B cell (primary cell): ENCODE measurements at regions not wholly inside any gene's neighbourhood (a gene's known extent, or its start where the extent isn't known, plus 50 kb on each side); places are given as distances from the start of the nearest gene placed in this dataset.
"Not testable (repeated sequence)": the region's sequence is repeated elsewhere in the genome, so short reads cannot be mapped to it uniquely, and the experiment has no call there.

Experiments
- ATAC-seq: fragments of 200-7000 bp; cut with Tn5 transposase; one replicate; pipeline ENCODE4 v1.10.0; 2021; ENCODE audit warnings: low read depth, mild to moderate bottlenecking, moderate number of reproducible peaks, moderate library complexity
- CTCF ChIA-PET: fragments of 350-600 bp; sonication (Branson Sonifier 250); formaldehyde crosslinking; loops from one replicate; lab custom pipeline; 2021; ENCODE audit warnings: antibody characterized with exemption, inconsistent platforms; lab: Charles Lee
- POLR2A ChIA-PET: fragments of 350-600 bp; sonication (Branson Sonifier 250); formaldehyde crosslinking; loops from one replicate; lab custom pipeline; 2021; ENCODE audit warnings: antibody characterized with exemption; lab: Charles Lee
- DNase-seq: peaks from one replicate; pipeline ENCODE4 v3.0.0; 2013
- H2AFZ ChIP-seq: 2 replicates; pipeline ENCODE4 v1.6.1; 2012; ENCODE audit warnings: mild to moderate bottlenecking, low read depth, low read length; ENCODE audit not compliant: insufficient read depth, poor library complexity, severe bottlenecking
- H3K27ac ChIP-seq, 2 donors: 1 replicate in 1 of 2; 2 replicates in 1 of 2; pipeline ENCODE4 v1.5.1; 2012 to 2013; ENCODE audit warnings: low read length in 2 of 2, mild to moderate bottlenecking in 2 of 2, moderate library complexity in 1 of 2
- H3K27me3 ChIP-seq, 4 experiments: fragments of 200-600 bp in 1 of 4; sonication (generic) in 1 of 4; replicated peaks in 1 of 4; 1 replicate in 2 of 4; 2 replicates in 2 of 4; pipeline versions ENCODE4 v1.6.1 to v1.7.0; 2013 to 2016; ENCODE audit warnings: low read length in 3 of 4, mild to moderate bottlenecking in 2 of 4, mixed read lengths in 1 of 4, moderate library complexity in 1 of 4; ENCODE audit not compliant: insufficient read depth in 4 of 4, control insufficient read depth in 3 of 4; ENCODE audit errors: control extremely low read depth in 1 of 4
- H3K36me3 ChIP-seq, 2 experiments: replicated peaks in 1 of 2; 1 replicate in 1 of 2; 2 replicates in 1 of 2; pipeline versions ENCODE4 v1.6.1 to v1.7.1; 2013; ENCODE audit warnings: low read length in 1 of 2; ENCODE audit not compliant: insufficient read depth in 2 of 2, control insufficient read depth in 1 of 2; ENCODE audit errors: control extremely low read depth in 1 of 2, extremely low read depth in 1 of 2
- H3K4me1 ChIP-seq, 2 donors: fragments of 200-600 bp in 1 of 2; sonication (generic) in 1 of 2; 1 replicate in 1 of 2; 2 replicates in 1 of 2; pipeline versions ENCODE4 v1.5.1 to v1.6.1; 2013 to 2017; ENCODE audit warnings: low read length in 2 of 2; ENCODE audit not compliant: control insufficient read depth in 2 of 2, insufficient read depth in 2 of 2
- H3K4me2 ChIP-seq: replicated peaks from 2 replicates; pipeline ENCODE3; 2012; ENCODE audit warnings: mild to moderate bottlenecking, low read depth, low read length; ENCODE audit not compliant: poor library complexity, severe bottlenecking
- H3K4me3 ChIP-seq, 5 experiments: fragments of 200-600 bp in 1 of 5; sonication (generic) in 1 of 5; 1 replicate in 3 of 5; 2 replicates in 2 of 5; pipeline versions ENCODE4 v1.5.1 to v1.7.0; 2011 to 2016; ENCODE audit warnings: low read length in 4 of 5, mild to moderate bottlenecking in 4 of 5, low read depth in 2 of 5, control low read depth in 1 of 5, moderate library complexity in 1 of 5; ENCODE audit not compliant: insufficient read depth in 1 of 5; ENCODE audit errors: control extremely low read depth in 1 of 5, extremely low read depth in 1 of 5
- H3K79me2 ChIP-seq: fragments of 200-600 bp; sonication (generic); one replicate; pipeline ENCODE4 v1.6.0; 2016; ENCODE audit warnings: low read length; ENCODE audit not compliant: control insufficient read depth, insufficient read depth
- H3K9ac ChIP-seq: fragments of 200-600 bp; sonication (generic); 2 replicates; pipeline ENCODE4 v1.6.1; 2017; ENCODE audit warnings: mild to moderate bottlenecking, low read length, moderate library complexity
- H3K9me3 ChIP-seq, 3 donors: one replicate each; pipeline versions ENCODE4 v1.6.1 to v1.7.1; 2013; ENCODE audit warnings: low read length in 2 of 3; ENCODE audit not compliant: control insufficient read depth in 2 of 3, insufficient read depth in 1 of 3; ENCODE audit errors: control extremely low read depth in 1 of 3
- H4K20me1 ChIP-seq: 2 replicates; pipeline ENCODE4 v1.6.0; 2012; ENCODE audit warnings: mild to moderate bottlenecking, low read length; ENCODE audit not compliant: insufficient read depth, control insufficient read depth, poor library complexity, severe bottlenecking
- H3K27ac Mint-ChIP-seq: one replicate; pipeline ENCODE4 v1.8.0; 2021; ENCODE audit warnings: mixed read lengths
- H3K27me3 Mint-ChIP-seq: one replicate; pipeline ENCODE4 v1.8.0; 2021; ENCODE audit warnings: mixed read lengths
- H3K4me1 Mint-ChIP-seq: one replicate; pipeline ENCODE4 v1.8.0; 2021; ENCODE audit warnings: mixed read lengths
- H3K4me3 Mint-ChIP-seq: one replicate; pipeline ENCODE4 v1.8.0; 2021; ENCODE audit warnings: mixed read lengths
- H3K9me3 Mint-ChIP-seq: one replicate; pipeline ENCODE4 v1.8.0; 2022; ENCODE audit warnings: mixed read lengths; ENCODE audit not compliant: insufficient read depth
- CTCF ChIP-seq: fragments of 200-600 bp; IDR thresholded peaks from one replicate; pipeline ENCODE4 v1.8.0; 2022; ENCODE audit warnings: antibody characterized with exemption, mild to moderate bottlenecking
- EZH2 ChIP-seq: IDR thresholded peaks from 2 replicates; pipeline ENCODE4 v1.6.1; 2012; ENCODE audit warnings: borderline replicate concordance, low read depth, mild to moderate bottlenecking, moderate library complexity, low read length; ENCODE audit not compliant: insufficient read depth, poor library complexity, severe bottlenecking
- WGBS: methylation state at CpG from one replicate; pipeline ENCODE4 v1.1.5; 2013; ENCODE audit warnings: missing lambda C conversion rate; ENCODE audit not compliant: insufficient coverage; 5-methylcytosine and 5-hydroxymethylcytosine counted together
- intact Hi-C: fragments of 100-400 bp; cut with micrococcal nuclease; formaldehyde crosslinking; loops from one replicate; pipeline ENCODE4 v1.10.0; 2022

- POLR2A ChIA-PET = no interaction called here
- DNase-seq (no peak), ATAC-seq (no peak)
- H3K27me3 ChIP-seq = no peaks in the 10 kb centered on the region
- no peaks in the 10 kb centered on the region for H3K79me2 ChIP-seq
- no peaks in the 10 kb centered on the region for H3K36me3 ChIP-seq
- Mint-ChIP-seq H3K27me3 (no peaks in the 10 kb centered on the region), H3K4me1 (no peaks in the 10 kb centered on the region), H3K27ac (no peak overlapping the region), H3K9me3 (peaks cover 2% of the 10 kb centered on the region), H3K4me3 (no peak overlapping the region)
- TF ChIP-seq EZH2 (no peak), CTCF (no peak)
- no peak overlapping the region for H3K9ac ChIP-seq
- H4K20me1 ChIP-seq = no peaks in the 10 kb centered on the region
- 100% methylated on average over 1 of the region's 5 CpGs for WGBS
- intact Hi-C loops = no loop called here
- H3K9me3 ChIP-seq = peaks cover 0 to 1% (median 0%) of the 10 kb centered on the region in 3 donors
- H2AFZ ChIP-seq = no peak overlapping the region
- no peaks in the 10 kb centered on the region for H3K4me1 ChIP-seq
- no peak overlapping the region for H3K4me3 ChIP-seq
- no peak overlapping the region for H3K4me2 ChIP-seq
- no peak overlapping the region for H3K27ac ChIP-seq
- CTCF ChIA-PET = no interaction called here
Observed at GRCh38 chr1:188642704-188643103, 1814.0 kb downstream of the PLA2G4A start.

- ChIA-PET POLR2A (no interaction called here), CTCF (no interaction called here)
- Histone ChIP-seq H2AFZ (no peak overlapping the region), H3K9ac (no peak overlapping the region), H3K4me1 (no peaks in the 10 kb centered on the region), H3K79me2 (no peaks in the 10 kb centered on the region), H3K27ac (no peak overlapping the region), H3K4me3 (no peak overlapping the region), H3K4me2 (no peak overlapping the region), H3K9me3 (peaks cover 0 to 4% (median 0%) of the 10 kb centered on the region in 3 donors), H3K27me3 (no peaks in the 10 kb centered on the region), H4K20me1 (no peaks in the 10 kb centered on the region), H3K36me3 (no peaks in the 10 kb centered on the region)
- no peak for TF ChIP-seq EZH2
- no peak for TF ChIP-seq CTCF
- H3K27ac Mint-ChIP-seq = no peak overlapping the region
- no peaks in the 10 kb centered on the region for H3K4me1 Mint-ChIP-seq
- DNase-seq = no peak
- intact Hi-C loops = no loop called here
- no CpG with 5 or more reads among the region's 1 CpG for WGBS
- H3K4me3 Mint-ChIP-seq = no peak overlapping the region
- no peaks in the 10 kb centered on the region for H3K27me3 Mint-ChIP-seq
- no peak for ATAC-seq
- no peaks in the 10 kb centered on the region for H3K9me3 Mint-ChIP-seq
Observed at GRCh38 chr1:188652678-188653077, 1823.9 kb downstream of the PLA2G4A start.

- H3K27ac Mint-ChIP-seq, H3K4me3 ChIP-seq, H3K4me1 ChIP-seq, DNase-seq, H3K36me3 ChIP-seq, H3K9ac ChIP-seq, H3K4me2 ChIP-seq, H4K20me1 ChIP-seq, H3K79me2 ChIP-seq, H3K4me3 Mint-ChIP-seq, H3K9me3 Mint-ChIP-seq, CTCF ChIA-PET, H3K4me1 Mint-ChIP-seq, ATAC-seq, intact Hi-C loops, H3K27ac ChIP-seq, H3K27me3 ChIP-seq, H3K27me3 Mint-ChIP-seq, H2AFZ ChIP-seq, H3K9me3 ChIP-seq, POLR2A ChIA-PET: not testable (repeated sequence)
- 97% methylated on average over 5 of the region's 16 CpGs for WGBS
Observed at GRCh38 chr1:188655966-188656365, 1821.7 kb downstream of the BRINP3 start.
